IMR-90 (cell line): ENCODE measurements at regions not wholly inside any gene's neighbourhood (a gene's known extent, or its start where the extent isn't known, plus 50 kb on each side); places are given as distances from the start of the nearest gene placed in this dataset.

Experiments
- ATAC-seq: fragments of 200-7000 bp; cut with Tn5 transposase; 2 replicates; pipeline ENCODE4 v1.9.1; 2020; ENCODE audit warnings: low read depth, mild to moderate bottlenecking, moderate library complexity
- BruUV-seq: library from RNA; stranded (reverse); fragments of 400-500 nt; replicated peaks from 2 replicates; lab custom pipeline; 2021; lab: Mats Ljungman, UMichigan
- CTCF ChIA-PET: fragments of 300-600 bp; formaldehyde crosslinking; extraction: SDS; loops from one replicate; lab custom pipeline; 2021; ENCODE audit warnings: antibody characterized with exemption; lab: Yijun Ruan, JAX
- POLR2A ChIA-PET: fragments of 300-600 bp; sonication (Branson Sonifier 250); formaldehyde crosslinking; loops from one replicate; lab custom pipeline; 2022; ENCODE audit warnings: antibody characterized with exemption; ENCODE audit not compliant: unreplicated experiment; lab: Charles Lee
- DNase-seq: peaks from one replicate; pipeline ENCODE4 v3.0.0; 2013
- H2AFZ ChIP-seq: replicated peaks from 2 replicates; pipeline ENCODE3; 2013; ENCODE audit warnings: low read length, mild to moderate bottlenecking; ENCODE audit not compliant: poor library complexity
- H2AK5ac ChIP-seq: 2 replicates; pipeline ENCODE4 v1.6.1; 2013; ENCODE audit warnings: low read depth, low read length, inconsistent platforms
- H2AK9ac ChIP-seq: replicated peaks from 2 replicates; pipeline ENCODE3; 2013; ENCODE audit warnings: mild to moderate bottlenecking, low read depth, low read length, moderate library complexity; ENCODE audit not compliant: poor library complexity
- H2BK120ac ChIP-seq: 2 replicates; pipeline ENCODE4 v1.6.1; 2013; ENCODE audit warnings: low read depth, low read length, inconsistent platforms
- H2BK15ac ChIP-seq: 3 replicates; pipeline ENCODE4 v1.6.1; 2013; ENCODE audit warnings: low read depth, low read length, inconsistent platforms
- H2BK20ac ChIP-seq: 2 replicates; pipeline ENCODE4 v1.6.1; 2013; ENCODE audit warnings: low read depth, mild to moderate bottlenecking, inconsistent platforms, low read length, moderate library complexity
- H2BK5ac ChIP-seq: 2 replicates; pipeline ENCODE4 v1.6.1; 2013; ENCODE audit warnings: mild to moderate bottlenecking, low read depth, low read length, inconsistent platforms; ENCODE audit not compliant: poor library complexity, severe bottlenecking
- H3K14ac ChIP-seq: replicated peaks from 2 replicates; pipeline ENCODE4 v1.6.1; 2013; ENCODE audit warnings: low read depth, low read length, inconsistent platforms
- H3K18ac ChIP-seq: 2 replicates; pipeline ENCODE4 v1.6.1; 2013; ENCODE audit warnings: low read depth, low read length, control low read depth
- H3K23ac ChIP-seq: 2 replicates; pipeline ENCODE4 v1.6.1; 2013; ENCODE audit warnings: low read depth, low read length, inconsistent platforms
- H3K27ac ChIP-seq: 2 replicates; pipeline ENCODE4 v1.5.1; 2013; ENCODE audit warnings: mild to moderate bottlenecking, control low read depth, low read length; ENCODE audit not compliant: insufficient read depth
- H3K27me3 ChIP-seq: 2 replicates; pipeline ENCODE4 v1.6.1; 2013; ENCODE audit warnings: low read length; ENCODE audit not compliant: control insufficient read depth, insufficient read depth
- H3K36me3 ChIP-seq: 2 replicates; pipeline ENCODE4 v1.6.1; 2013; ENCODE audit warnings: low read length, mixed read lengths; ENCODE audit not compliant: control insufficient read depth, insufficient read depth
- H3K4ac ChIP-seq: 2 replicates; pipeline ENCODE4 v1.6.1; 2013; ENCODE audit warnings: low read depth, low read length, inconsistent platforms
- H3K4me1 ChIP-seq: 2 replicates; pipeline ENCODE4 v1.6.1; 2013; ENCODE audit warnings: low read length, mixed read lengths; ENCODE audit not compliant: control insufficient read depth, insufficient read depth
- H3K4me2 ChIP-seq: 2 replicates; pipeline ENCODE4 v1.6.1; 2013; ENCODE audit warnings: low read depth, mild to moderate bottlenecking, control low read depth, low read length, moderate library complexity
- H3K4me3 ChIP-seq: 2 replicates; pipeline ENCODE4 v1.5.1; 2013; ENCODE audit warnings: low read depth, mild to moderate bottlenecking, control low read depth, low read length, moderate library complexity; ENCODE audit not compliant: insufficient read depth
- H3K56ac ChIP-seq: 2 replicates; pipeline ENCODE4 v1.6.1; 2013; ENCODE audit warnings: low read length, inconsistent platforms; ENCODE audit not compliant: insufficient read depth; ENCODE audit errors: extremely low read depth
- H3K79me1 ChIP-seq, 2 experiments: 2 replicates each; pipeline ENCODE4 v1.6.1; 2013; ENCODE audit warnings: low read length in 2 of 2, inconsistent platforms in 1 of 2, low read depth in 1 of 2
- H3K9ac ChIP-seq: 2 replicates; pipeline ENCODE4 v1.6.1; 2013; ENCODE audit warnings: low read depth, low read length, control low read depth
- H3K9me1 ChIP-seq: 2 replicates; pipeline ENCODE4 v1.6.1; 2013; ENCODE audit warnings: low read length, inconsistent platforms; ENCODE audit not compliant: insufficient read depth
- H3K9me3 ChIP-seq: 2 replicates; pipeline ENCODE4 v1.6.1; 2013; ENCODE audit warnings: low read length; ENCODE audit not compliant: control insufficient read depth, insufficient read depth
- H4K20me1 ChIP-seq: 2 replicates; pipeline ENCODE4 v1.6.1; 2013; ENCODE audit warnings: low read length, inconsistent platforms; ENCODE audit not compliant: insufficient read depth
- H4K5ac ChIP-seq: 2 replicates; pipeline ENCODE4 v1.6.1; 2013; ENCODE audit warnings: mild to moderate bottlenecking, low read depth, low read length, control low read depth
- H4K8ac ChIP-seq, 2 experiments: 2 replicates each; pipeline ENCODE4 v1.6.1; 2013; ENCODE audit warnings: low read depth in 2 of 2, low read length in 2 of 2, control low read depth in 1 of 2, inconsistent platforms in 1 of 2
- H4K91ac ChIP-seq: 2 replicates; pipeline ENCODE4 v1.6.1; 2013; ENCODE audit warnings: low read depth, low read length, inconsistent platforms; ENCODE audit not compliant: insufficient read depth
- CEBPB ChIP-seq: IDR thresholded peaks from 2 replicates; pipeline ENCODE4 v1.6.1; 2012; ENCODE audit warnings: low read depth, low read length, improper control_type of control experiment
- CHD1 ChIP-seq: IDR thresholded peaks from 2 replicates; pipeline ENCODE4 v1.6.1; 2012; ENCODE audit warnings: low read depth, low read length, improper control_type of control experiment
- FOS ChIP-seq: fragments of 150-350 bp; IDR thresholded peaks from 2 replicates; pipeline ENCODE4 v1.6.1; 2016; ENCODE audit warnings: low read depth, low read length
- NFE2L2 ChIP-seq: fragments of 150-350 bp; IDR thresholded peaks from 2 replicates; pipeline ENCODE4 v1.6.1; 2016; ENCODE audit warnings: low read depth, mild to moderate bottlenecking, low read length
- RCOR1 ChIP-seq: IDR thresholded peaks from 2 replicates; pipeline ENCODE4 v1.6.1; 2012; ENCODE audit warnings: mild to moderate bottlenecking, low read length, improper control_type of control experiment; ENCODE audit not compliant: insufficient replicate concordance
- WGBS, 2 experiments: methylation state at CpG; one replicate each; pipeline versions ENCODE4 v1.1.5 to v1.1.7; 2013; ENCODE audit warnings: missing lambda C conversion rate in 2 of 2; ENCODE audit not compliant: insufficient read length in 1 of 2; ENCODE audit errors: extremely low coverage in 2 of 2; 5-methylcytosine and 5-hydroxymethylcytosine counted together
- dilution Hi-C: fragments of 300-500 bp; cut with HindIII; formaldehyde crosslinking; loops from one replicate; pipeline ENCODE4 v1.14.3; 2018; ENCODE audit warnings: low sequenced_read_pairs; ENCODE audit not compliant: unreplicated experiment
- in situ Hi-C: fragments of 300-500 bp; cut with MboI; formaldehyde crosslinking; loops from 3 replicates; pipeline ENCODE4 v1.14.3; 2019; ENCODE audit warnings: low sequenced_read_pairs, inconsistent platforms, mixed read lengths
- intact Hi-C: fragments of 100-400 bp; cut with micrococcal nuclease; formaldehyde crosslinking; loops from 2 replicates; pipeline ENCODE4 v1.10.0; 2022
- TF ChIP-seq, protein P1 (sequence below): conservative IDR thresholded peaks from 2 replicates; pipeline ENCODE4 v1.5.1; 2012; ENCODE audit warnings: mild to moderate bottlenecking, low read depth, low read length, improper control_type of control experiment

GRCh38 chr22:44411226-44412135 is 86.6 kb downstream of the RTL6 start (continued):
- TF ChIP-seq FOS = no peak

DNA sequence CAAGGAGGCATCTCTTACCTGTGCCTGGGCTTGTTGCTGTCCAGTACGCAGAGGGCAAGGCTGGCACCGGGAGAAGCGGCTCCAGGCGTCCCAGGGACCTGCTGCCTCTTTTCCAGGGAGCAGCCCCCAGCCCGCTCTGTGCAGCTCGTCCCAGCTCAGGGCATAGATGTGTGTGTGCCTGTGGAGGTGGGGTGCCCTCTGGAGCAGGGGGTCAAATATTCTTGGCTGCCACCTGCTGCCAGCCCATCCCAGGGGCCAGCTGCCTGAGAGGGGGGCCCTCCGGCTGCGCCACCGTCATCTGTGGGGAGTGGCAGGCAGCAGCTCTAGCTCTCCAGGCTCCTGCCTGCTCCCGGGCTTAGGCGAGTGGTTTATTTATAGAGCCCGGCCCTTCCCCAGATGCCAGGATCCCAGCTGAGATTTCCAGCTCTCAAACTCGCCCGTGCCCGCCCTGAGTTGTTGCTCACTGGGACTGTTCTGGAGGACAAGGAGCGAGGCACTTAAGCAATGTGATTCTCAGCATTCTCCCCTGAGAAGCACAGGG is 87.5 kb downstream of the RTL6 start:
- Histone ChIP-seq H4K8ac (no peak overlapping the region), H3K9me3 (no peaks in the 10 kb centered on the region), H2AK9ac (no peak overlapping the region), H3K18ac (no peak overlapping the region), H2BK5ac (no peak overlapping the region), H4K5ac (no peak overlapping the region), H2AFZ (no peak overlapping the region), H3K4me2 (no peak overlapping the region), H3K4me1 (no peaks in the 10 kb centered on the region), H3K36me3 (no peaks in the 10 kb centered on the region), H3K4me3 (no peak overlapping the region), H3K79me1 (no peaks in the 10 kb centered on the region), H3K27ac (no peak overlapping the region), H3K14ac (no peak overlapping the region), H2BK120ac (no peak overlapping the region), H3K4ac (no peak overlapping the region), H3K23ac (no peak overlapping the region), H3K9me1 (no peaks in the 10 kb centered on the region), H4K20me1 (no peaks in the 10 kb centered on the region), H4K91ac (no peak overlapping the region), H2BK20ac (no peak overlapping the region), H3K9ac (no peak overlapping the region), H3K56ac (no peak overlapping the region), H2AK5ac (no peak overlapping the region), H3K27me3 (peaks cover 5% of the 10 kb centered on the region; the same call in 1 of the 2 replicates), H2BK15ac (no peak overlapping the region)
- DNase-seq = no peak
- in situ Hi-C loops (no loop called here), intact Hi-C loops (no loop called here), dilution Hi-C loops (no loop called here)
- ATAC-seq = no peak; the same call in 1 of the 2 replicates
- ChIA-PET POLR2A (no interaction called here), CTCF (no interaction called here)
- WGBS, 2 experiments = 82% methylated on average over 3 of the region's 16 CpGs; no CpG with 5 or more reads in 1 of the 2 experiments
- no TSS peak for BruUV-seq
- TF ChIP-seq, protein P1, sequence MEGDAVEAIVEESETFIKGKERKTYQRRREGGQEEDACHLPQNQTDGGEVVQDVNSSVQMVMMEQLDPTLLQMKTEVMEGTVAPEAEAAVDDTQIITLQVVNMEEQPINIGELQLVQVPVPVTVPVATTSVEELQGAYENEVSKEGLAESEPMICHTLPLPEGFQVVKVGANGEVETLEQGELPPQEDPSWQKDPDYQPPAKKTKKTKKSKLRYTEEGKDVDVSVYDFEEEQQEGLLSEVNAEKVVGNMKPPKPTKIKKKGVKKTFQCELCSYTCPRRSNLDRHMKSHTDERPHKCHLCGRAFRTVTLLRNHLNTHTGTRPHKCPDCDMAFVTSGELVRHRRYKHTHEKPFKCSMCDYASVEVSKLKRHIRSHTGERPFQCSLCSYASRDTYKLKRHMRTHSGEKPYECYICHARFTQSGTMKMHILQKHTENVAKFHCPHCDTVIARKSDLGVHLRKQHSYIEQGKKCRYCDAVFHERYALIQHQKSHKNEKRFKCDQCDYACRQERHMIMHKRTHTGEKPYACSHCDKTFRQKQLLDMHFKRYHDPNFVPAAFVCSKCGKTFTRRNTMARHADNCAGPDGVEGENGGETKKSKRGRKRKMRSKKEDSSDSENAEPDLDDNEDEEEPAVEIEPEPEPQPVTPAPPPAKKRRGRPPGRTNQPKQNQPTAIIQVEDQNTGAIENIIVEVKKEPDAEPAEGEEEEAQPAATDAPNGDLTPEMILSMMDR = no peak
- no peak for TF ChIP-seq CEBPB
- no peak for TF ChIP-seq NFE2L2
- TF ChIP-seq RCOR1 = no peak
- TF ChIP-seq CHD1 = no peak
